ENCODE measurements at regions not wholly inside any gene's neighbourhood (a gene's known extent, or its start where the extent isn't known, plus 50 kb on each side); places are given as distances from the start of the nearest gene placed in this dataset.

DNA sequence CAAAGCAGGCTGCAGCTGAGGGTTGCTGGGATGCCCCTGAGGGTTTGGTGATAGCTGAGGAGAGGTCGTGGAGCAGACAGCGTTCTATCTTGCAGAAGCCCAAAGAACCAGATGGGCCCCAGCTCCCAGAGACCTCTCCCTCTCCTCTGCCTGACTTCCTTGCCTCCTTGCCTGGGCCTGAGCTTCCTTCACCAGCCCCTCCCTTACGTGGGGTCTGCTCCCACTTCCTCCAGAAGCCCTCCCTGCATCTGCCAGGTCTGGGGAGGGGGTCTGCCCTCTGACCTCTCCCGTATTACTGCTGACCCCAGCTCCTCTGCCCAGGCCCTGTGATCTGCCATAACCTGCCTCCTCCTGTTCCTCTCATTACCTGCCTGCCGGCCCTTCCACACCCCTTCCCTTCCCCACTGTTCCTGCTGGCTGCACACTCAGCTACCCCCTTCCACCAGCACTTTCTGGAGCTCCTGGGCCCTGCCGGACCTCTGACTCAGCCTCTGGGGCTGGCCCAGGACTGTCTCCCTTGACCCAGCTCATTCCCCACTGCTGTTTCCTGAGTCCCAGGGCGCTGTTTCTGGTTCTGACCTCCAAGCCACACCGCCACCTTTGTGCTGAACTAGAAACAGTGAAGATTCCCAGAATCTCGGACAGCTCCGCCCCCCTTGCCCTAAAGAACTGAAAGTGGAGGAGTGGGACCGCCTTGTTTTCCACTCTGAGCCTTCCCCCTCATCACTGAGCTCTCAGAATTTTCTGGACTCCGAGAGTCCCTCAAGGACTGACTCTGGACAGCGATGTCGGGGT is 237.7 kb upstream of the C1orf174 start:
- ChIA-PET POLR2A (no interaction called here), CTCF (no interaction called here)
- no peak for TF ChIP-seq FOXA1 (IDR thresholded peaks at IDR 0.05)
- TF ChIP-seq SUZ12 (IDR thresholded peaks at IDR 0.05) = no peak
- TF ChIP-seq CTBP1 (IDR thresholded peaks at IDR 0.05; ENCODE audit: borderline replicate concordance) = no peak
- no peak for TF ChIP-seq SP1 (IDR thresholded peaks at IDR 0.05)
- no peak for TF ChIP-seq L3MBTL2 (conservative IDR thresholded peaks at IDR 0.05)
- no peak for TF ChIP-seq TARDBP (IDR thresholded peaks at IDR 0.05)
- TF ChIP-seq, protein P1, sequence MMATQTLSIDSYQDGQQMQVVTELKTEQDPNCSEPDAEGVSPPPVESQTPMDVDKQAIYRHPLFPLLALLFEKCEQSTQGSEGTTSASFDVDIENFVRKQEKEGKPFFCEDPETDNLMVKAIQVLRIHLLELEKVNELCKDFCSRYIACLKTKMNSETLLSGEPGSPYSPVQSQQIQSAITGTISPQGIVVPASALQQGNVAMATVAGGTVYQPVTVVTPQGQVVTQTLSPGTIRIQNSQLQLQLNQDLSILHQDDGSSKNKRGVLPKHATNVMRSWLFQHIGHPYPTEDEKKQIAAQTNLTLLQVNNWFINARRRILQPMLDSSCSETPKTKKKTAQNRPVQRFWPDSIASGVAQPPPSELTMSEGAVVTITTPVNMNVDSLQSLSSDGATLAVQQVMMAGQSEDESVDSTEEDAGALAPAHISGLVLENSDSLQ (IDR thresholded peaks at IDR 0.05) = no peak
- TF ChIP-seq BHLHE40 (IDR thresholded peaks at IDR 0.05; ENCODE audit: borderline replicate concordance) = no peak
- no peak for TF ChIP-seq FOXM1 (IDR thresholded peaks at IDR 0.05; ENCODE audit: borderline replicate concordance)
- TF ChIP-seq NFRKB (IDR thresholded peaks at IDR 0.05) = no peak
- no peak for TF ChIP-seq ARNT (IDR thresholded peaks at IDR 0.05)
- TF ChIP-seq LEF1 (IDR thresholded peaks at IDR 0.05; ENCODE audit: borderline replicate concordance) = no peak
- no peak for TF ChIP-seq ELF4 (IDR thresholded peaks at IDR 0.05)
- no peak for TF ChIP-seq ZNF384 (IDR thresholded peaks at IDR 0.05)
- no peak for TF ChIP-seq HDGF (IDR thresholded peaks at IDR 0.05; ENCODE audit: borderline replicate concordance)
- DNase-seq (ENCODE audit: extremely low spot score) = no peak

DNA sequence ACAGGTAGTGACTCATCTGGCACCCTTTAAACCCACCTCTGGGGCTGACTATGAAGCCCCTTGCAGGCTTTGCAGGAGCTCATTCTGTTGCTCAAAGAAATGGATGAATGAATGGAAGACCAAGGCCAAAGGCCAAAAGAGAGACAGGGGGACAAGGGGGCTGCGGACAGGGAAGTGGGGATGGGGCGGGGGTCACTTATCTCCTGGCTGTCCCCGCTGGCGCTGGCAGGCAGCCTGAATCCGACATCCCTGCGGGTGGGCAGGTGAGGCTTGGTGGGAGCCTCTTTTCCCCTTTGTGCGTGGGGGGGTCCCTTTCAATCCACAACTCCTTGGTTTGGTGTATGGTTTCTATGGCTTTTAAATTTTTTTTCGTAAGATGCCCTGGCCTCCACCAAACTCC is 239.6 kb upstream of the C1orf174 start:
- no peak for DNase-seq (ENCODE audit: extremely low spot score)
- POLR2A ChIA-PET = no interaction called here
- TF ChIP-seq ARNT (IDR thresholded peaks at IDR 0.05) (no peak), CTBP1 (IDR thresholded peaks at IDR 0.05; ENCODE audit: borderline replicate concordance) (no peak), ZNF384 (IDR thresholded peaks at IDR 0.05) (no peak), L3MBTL2 (conservative IDR thresholded peaks at IDR 0.05) (no peak), ELF4 (IDR thresholded peaks at IDR 0.05) (no peak), FOXA1 (IDR thresholded peaks at IDR 0.05) (no peak), FOXK2 (IDR thresholded peaks at IDR 0.05) (no peak), BHLHE40 (IDR thresholded peaks at IDR 0.05; ENCODE audit: borderline replicate concordance) (no peak), FOXM1 (IDR thresholded peaks at IDR 0.05; ENCODE audit: borderline replicate concordance) (no peak), LEF1 (IDR thresholded peaks at IDR 0.05; ENCODE audit: borderline replicate concordance) (no peak), HDGF (IDR thresholded peaks at IDR 0.05; ENCODE audit: borderline replicate concordance) (no peak), SUZ12 (IDR thresholded peaks at IDR 0.05) (no peak), SP1 (IDR thresholded peaks at IDR 0.05) (no peak), NFRKB (IDR thresholded peaks at IDR 0.05) (no peak), TARDBP (IDR thresholded peaks at IDR 0.05) (no peak)
- CTCF ChIA-PET = no interaction called here

DNA sequence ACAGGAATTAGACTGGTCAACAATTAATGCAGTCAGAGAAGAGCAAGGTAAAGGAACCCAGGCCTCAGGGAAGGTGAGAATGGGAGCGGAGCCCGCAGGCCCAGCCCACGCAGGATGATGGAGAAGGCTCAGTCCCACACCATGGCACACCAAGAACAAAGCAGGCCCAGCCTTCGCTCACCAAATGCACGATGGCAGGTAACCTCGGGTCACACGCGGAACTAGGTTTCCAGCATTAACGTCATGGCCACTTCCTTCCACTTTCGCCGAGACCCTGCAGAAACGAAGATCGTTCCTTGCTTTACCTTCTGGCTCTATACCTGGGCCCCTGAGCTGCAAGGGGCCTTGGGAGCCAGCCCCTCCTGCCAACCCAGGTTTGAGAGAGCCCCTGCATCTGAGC is 240.2 kb upstream of the C1orf174 start:
- TF ChIP-seq, protein P1 (IDR thresholded peaks at IDR 0.05) = no peak
- TF ChIP-seq BHLHE40 (IDR thresholded peaks at IDR 0.05; ENCODE audit: borderline replicate concordance) (no peak), ZNF384 (IDR thresholded peaks at IDR 0.05) (no peak), FOXA1 (IDR thresholded peaks at IDR 0.05) (no peak), NFRKB (IDR thresholded peaks at IDR 0.05) (no peak), TARDBP (IDR thresholded peaks at IDR 0.05) (no peak), LEF1 (IDR thresholded peaks at IDR 0.05; ENCODE audit: borderline replicate concordance) (no peak), FOXK2 (IDR thresholded peaks at IDR 0.05) (no peak), SUZ12 (IDR thresholded peaks at IDR 0.05) (no peak), L3MBTL2 (conservative IDR thresholded peaks at IDR 0.05) (no peak), FOXM1 (IDR thresholded peaks at IDR 0.05; ENCODE audit: borderline replicate concordance) (no peak), HDGF (IDR thresholded peaks at IDR 0.05; ENCODE audit: borderline replicate concordance) (no peak), ELF4 (IDR thresholded peaks at IDR 0.05) (no peak), SP1 (IDR thresholded peaks at IDR 0.05) (no peak), ARNT (IDR thresholded peaks at IDR 0.05) (no peak), CTBP1 (IDR thresholded peaks at IDR 0.05; ENCODE audit: borderline replicate concordance) (no peak)
- DNase-seq (ENCODE audit: extremely low spot score) = no peak
- ChIA-PET CTCF (no interaction called here), POLR2A (no interaction called here)

DNA sequence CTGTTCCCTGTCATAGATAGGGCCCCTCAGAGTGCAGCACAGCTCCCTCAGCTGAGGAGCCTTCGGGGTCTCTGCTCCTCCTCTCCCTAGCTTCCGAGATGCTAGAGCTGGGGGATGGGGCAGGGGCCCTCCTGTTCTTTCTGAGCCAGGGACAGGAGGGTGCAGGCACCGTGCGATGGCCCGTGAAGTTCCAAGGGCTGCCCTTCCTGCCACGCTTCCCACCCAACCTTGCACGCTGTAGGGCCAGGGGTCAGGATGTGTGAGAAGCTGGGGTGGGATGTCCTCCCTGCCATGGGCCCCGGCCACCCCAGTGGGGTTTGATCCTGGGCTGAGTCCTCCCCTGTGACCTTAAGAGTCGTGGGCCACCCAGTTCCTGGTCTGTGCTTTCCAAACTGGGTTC is 240.7 kb upstream of the C1orf174 start:
- CTCF ChIA-PET = no interaction called here
- no peak for DNase-seq (ENCODE audit: extremely low spot score)
- TF ChIP-seq TARDBP (IDR thresholded peaks at IDR 0.05) (no peak), CTBP1 (IDR thresholded peaks at IDR 0.05; ENCODE audit: borderline replicate concordance) (no peak), NFRKB (IDR thresholded peaks at IDR 0.05) (no peak), SUZ12 (IDR thresholded peaks at IDR 0.05) (no peak)
- POLR2A ChIA-PET = no interaction called here

DNA sequence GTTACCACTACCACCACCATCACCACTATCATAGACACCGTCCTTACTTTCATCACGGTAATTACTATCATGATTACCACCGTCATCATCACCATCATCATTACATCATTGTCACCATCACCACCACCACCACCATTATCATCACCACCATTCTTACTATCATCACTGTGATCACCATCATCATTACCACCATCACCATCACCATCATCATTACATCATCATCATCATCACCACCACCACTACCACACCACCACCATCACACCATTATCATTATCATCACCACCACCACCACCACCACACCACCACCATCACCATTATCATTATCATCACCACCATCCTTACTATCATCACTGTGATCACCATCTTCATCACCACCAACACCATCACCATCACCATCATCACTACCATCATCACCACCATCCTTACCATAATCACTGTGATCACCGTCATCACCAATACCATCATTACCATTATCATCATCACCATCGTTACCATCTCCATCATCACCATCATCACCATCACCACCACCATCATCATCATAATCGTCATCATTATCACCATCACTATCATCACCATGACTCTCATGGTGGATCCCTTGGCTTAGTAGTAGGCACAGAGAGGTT is 244.4 kb upstream of the C1orf174 start:
- ChIA-PET CTCF (no interaction called here), POLR2A (no interaction called here)
- no peak for DNase-seq (ENCODE audit: extremely low spot score)
- no peak for TF ChIP-seq CTBP1 (IDR thresholded peaks at IDR 0.05; ENCODE audit: borderline replicate concordance)
- no peak for TF ChIP-seq FOXA1 (IDR thresholded peaks at IDR 0.05)
- no peak for TF ChIP-seq FOXM1 (IDR thresholded peaks at IDR 0.05; ENCODE audit: borderline replicate concordance)
- no peak for TF ChIP-seq SP1 (IDR thresholded peaks at IDR 0.05)
- TF ChIP-seq BHLHE40 (IDR thresholded peaks at IDR 0.05; ENCODE audit: borderline replicate concordance) = no peak
- TF ChIP-seq ARNT (IDR thresholded peaks at IDR 0.05) = no peak
- no peak for TF ChIP-seq FOXK2 (IDR thresholded peaks at IDR 0.05)
- no peak for TF ChIP-seq ZNF384 (IDR thresholded peaks at IDR 0.05)
- TF ChIP-seq HDGF (IDR thresholded peaks at IDR 0.05; ENCODE audit: borderline replicate concordance) = no peak
- TF ChIP-seq TARDBP (IDR thresholded peaks at IDR 0.05) = no peak
- TF ChIP-seq, protein P1 (IDR thresholded peaks at IDR 0.05) = no peak
- TF ChIP-seq ELF4 (IDR thresholded peaks at IDR 0.05) = no peak
- TF ChIP-seq SUZ12 (IDR thresholded peaks at IDR 0.05) = no peak
- no peak for TF ChIP-seq L3MBTL2 (conservative IDR thresholded peaks at IDR 0.05)
- TF ChIP-seq LEF1 (IDR thresholded peaks at IDR 0.05; ENCODE audit: borderline replicate concordance) = no peak
- TF ChIP-seq NFRKB (IDR thresholded peaks at IDR 0.05) = no peak
